ENCODE measurements at regions not wholly inside any gene's neighbourhood (a gene's known extent, or its start where the extent isn't known, plus 50 kb on each side); places are given as distances from the start of the nearest gene placed in this dataset.

DNA sequence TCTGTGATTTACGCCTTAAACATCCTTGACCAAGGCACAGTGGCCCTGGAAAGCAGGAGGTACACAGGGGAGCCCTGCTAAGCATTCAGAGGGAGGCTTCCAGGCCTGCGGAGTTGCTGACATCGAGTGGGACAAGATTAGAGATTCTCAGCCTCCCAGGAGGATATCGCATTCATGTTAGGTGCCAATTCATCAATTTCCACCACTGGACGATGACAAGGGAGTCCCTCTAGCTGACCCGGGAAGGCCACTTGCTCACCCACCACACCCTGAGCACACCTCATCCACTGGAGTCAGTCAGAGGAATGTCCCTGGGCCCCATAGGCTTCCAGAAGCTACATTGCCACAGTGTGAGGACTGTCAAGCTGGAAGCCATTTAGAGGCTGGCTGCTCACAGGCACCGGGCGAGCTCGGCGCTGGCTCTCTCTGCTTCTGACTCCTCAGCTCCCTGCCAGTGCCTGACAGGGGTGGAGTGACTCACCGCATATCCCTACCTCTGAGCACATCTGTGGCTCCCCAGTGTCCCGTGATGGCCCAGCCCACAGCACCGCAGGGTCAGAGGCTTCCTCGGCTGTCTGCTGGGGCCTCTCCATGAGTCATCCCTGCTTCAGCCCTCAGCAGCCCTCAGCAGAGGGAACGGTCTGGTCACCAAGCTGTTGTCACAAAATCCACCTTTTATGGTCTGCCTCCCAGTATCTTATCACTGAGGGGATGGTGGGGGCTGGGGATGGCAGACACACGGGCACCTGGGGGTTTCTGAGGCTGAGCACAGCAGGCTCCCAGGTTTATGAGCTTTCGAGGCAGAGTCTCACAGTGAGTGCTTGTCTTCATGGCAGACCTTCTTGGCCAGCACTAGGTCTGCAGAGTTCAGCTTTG is 117.5 kb downstream of the ZNF608 start (continued):
- TF ChIP-seq CCAR2 (IDR thresholded peaks at IDR 0.05; ENCODE audit: low read depth, low read length): no peak
- no peak for TF ChIP-seq ESRRB (CRISPR knock-in tag; IDR thresholded peaks at IDR 0.05; ENCODE audit: borderline replicate concordance)
- no peak for TF ChIP-seq SNIP1 (IDR thresholded peaks at IDR 0.05; ENCODE audit: low read depth)
- TF ChIP-seq ILF3 (IDR thresholded peaks at IDR 0.05; ENCODE audit: borderline replicate concordance): no peak
- TF ChIP-seq ZFP30 (CRISPR knock-in tag; IDR thresholded peaks at IDR 0.05; ENCODE audit: borderline replicate concordance): no peak
- TF ChIP-seq SNRNP70 (optimal IDR thresholded peaks at IDR 0.05; ENCODE audit: low read depth, low read length): no peak
- no peak for TF ChIP-seq MCM7 (IDR thresholded peaks at IDR 0.05)
- no peak for TF ChIP-seq CHCHD3 (CRISPR knock-in tag; IDR thresholded peaks at IDR 0.05)
- TF ChIP-seq ELF4 (CRISPR knock-in tag; IDR thresholded peaks at IDR 0.05): no peak
- TF ChIP-seq BRF1 (IDR thresholded peaks at IDR 0.05; ENCODE audit: borderline replicate concordance, extremely low read depth, insufficient read length): no peak
- TF ChIP-seq STAT5B (CRISPR knock-in tag; IDR thresholded peaks at IDR 0.05): no peak
- TF ChIP-seq NFE2 (IDR thresholded peaks at IDR 0.05; ENCODE audit: low read depth): peak; percentile 46; the same call in 1 of the 2 replicates
- no peak for TF ChIP-seq ETV1 (tag; conservative IDR thresholded peaks at IDR 0.05; ENCODE audit: low read depth)
- TF ChIP-seq, protein P1, sequence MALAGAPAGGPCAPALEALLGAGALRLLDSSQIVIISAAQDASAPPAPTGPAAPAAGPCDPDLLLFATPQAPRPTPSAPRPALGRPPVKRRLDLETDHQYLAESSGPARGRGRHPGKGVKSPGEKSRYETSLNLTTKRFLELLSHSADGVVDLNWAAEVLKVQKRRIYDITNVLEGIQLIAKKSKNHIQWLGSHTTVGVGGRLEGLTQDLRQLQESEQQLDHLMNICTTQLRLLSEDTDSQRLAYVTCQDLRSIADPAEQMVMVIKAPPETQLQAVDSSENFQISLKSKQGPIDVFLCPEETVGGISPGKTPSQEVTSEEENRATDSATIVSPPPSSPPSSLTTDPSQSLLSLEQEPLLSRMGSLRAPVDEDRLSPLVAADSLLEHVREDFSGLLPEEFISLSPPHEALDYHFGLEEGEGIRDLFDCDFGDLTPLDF (CRISPR knock-in tag; IDR thresholded peaks at IDR 0.05): no peak
- no peak for TF ChIP-seq ZNF23 (CRISPR knock-in tag; IDR thresholded peaks at IDR 0.05)
- TF ChIP-seq LARP7 (IDR thresholded peaks at IDR 0.05): no peak
- TF ChIP-seq, protein P2, sequence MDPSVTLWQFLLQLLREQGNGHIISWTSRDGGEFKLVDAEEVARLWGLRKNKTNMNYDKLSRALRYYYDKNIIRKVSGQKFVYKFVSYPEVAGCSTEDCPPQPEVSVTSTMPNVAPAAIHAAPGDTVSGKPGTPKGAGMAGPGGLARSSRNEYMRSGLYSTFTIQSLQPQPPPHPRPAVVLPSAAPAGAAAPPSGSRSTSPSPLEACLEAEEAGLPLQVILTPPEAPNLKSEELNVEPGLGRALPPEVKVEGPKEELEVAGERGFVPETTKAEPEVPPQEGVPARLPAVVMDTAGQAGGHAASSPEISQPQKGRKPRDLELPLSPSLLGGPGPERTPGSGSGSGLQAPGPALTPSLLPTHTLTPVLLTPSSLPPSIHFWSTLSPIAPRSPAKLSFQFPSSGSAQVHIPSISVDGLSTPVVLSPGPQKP (CRISPR knock-in tag; IDR thresholded peaks at IDR 0.05): no peak
- TF ChIP-seq, protein P3, sequence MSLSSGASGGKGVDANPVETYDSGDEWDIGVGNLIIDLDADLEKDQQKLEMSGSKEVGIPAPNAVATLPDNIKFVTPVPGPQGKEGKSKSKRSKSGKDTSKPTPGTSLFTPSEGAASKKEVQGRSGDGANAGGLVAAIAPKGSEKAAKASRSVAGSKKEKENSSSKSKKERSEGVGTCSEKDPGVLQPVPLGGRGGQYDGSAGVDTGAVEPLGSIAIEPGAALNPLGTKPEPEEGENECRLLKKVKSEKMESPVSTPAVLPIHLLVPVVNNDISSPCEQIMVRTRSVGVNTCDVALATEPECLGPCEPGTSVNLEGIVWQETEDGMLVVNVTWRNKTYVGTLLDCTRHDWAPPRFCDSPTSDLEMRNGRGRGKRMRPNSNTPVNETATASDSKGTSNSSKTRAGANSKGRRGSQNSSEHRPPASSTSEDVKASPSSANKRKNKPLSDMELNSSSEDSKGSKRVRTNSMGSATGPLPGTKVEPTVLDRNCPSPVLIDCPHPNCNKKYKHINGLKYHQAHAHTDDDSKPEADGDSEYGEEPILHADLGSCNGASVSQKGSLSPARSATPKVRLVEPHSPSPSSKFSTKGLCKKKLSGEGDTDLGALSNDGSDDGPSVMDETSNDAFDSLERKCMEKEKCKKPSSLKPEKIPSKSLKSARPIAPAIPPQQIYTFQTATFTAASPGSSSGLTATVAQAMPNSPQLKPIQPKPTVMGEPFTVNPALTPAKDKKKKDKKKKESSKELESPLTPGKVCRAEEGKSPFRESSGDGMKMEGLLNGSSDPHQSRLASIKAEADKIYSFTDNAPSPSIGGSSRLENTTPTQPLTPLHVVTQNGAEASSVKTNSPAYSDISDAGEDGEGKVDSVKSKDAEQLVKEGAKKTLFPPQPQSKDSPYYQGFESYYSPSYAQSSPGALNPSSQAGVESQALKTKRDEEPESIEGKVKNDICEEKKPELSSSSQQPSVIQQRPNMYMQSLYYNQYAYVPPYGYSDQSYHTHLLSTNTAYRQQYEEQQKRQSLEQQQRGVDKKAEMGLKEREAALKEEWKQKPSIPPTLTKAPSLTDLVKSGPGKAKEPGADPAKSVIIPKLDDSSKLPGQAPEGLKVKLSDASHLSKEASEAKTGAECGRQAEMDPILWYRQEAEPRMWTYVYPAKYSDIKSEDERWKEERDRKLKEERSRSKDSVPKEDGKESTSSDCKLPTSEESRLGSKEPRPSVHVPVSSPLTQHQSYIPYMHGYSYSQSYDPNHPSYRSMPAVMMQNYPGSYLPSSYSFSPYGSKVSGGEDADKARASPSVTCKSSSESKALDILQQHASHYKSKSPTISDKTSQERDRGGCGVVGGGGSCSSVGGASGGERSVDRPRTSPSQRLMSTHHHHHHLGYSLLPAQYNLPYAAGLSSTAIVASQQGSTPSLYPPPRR (CRISPR knock-in tag; IDR thresholded peaks at IDR 0.05; ENCODE audit: borderline replicate concordance): peak; percentile 84; the same call in 1 of the 2 replicates
- no peak for TF ChIP-seq XRCC4 (IDR thresholded peaks at IDR 0.05; ENCODE audit: extremely low read depth, insufficient read depth, insufficient read length)
- TF ChIP-seq, protein P4, sequence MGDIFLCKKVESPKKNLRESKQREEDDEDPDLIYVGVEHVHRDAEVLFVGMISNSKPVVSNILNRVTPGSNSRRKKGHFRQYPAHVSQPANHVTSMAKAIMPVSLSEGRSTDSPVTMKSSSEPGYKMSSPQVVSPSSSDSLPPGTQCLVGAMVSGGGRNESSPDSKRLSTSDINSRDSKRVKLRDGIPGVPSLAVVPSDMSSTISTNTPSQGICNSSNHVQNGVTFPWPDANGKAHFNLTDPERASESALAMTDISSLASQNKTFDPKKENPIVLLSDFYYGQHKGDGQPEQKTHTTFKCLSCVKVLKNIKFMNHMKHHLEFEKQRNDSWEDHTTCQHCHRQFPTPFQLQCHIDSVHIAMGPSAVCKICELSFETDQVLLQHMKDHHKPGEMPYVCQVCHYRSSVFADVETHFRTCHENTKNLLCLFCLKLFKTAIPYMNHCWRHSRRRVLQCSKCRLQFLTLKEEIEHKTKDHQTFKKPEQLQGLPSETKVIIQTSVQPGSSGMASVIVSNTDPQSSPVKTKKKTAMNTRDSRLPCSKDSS (IDR thresholded peaks at IDR 0.05; ENCODE audit: low read depth, partially characterized antibody): no peak

Data from K562 (cell line).